GM12875 (cell line): ENCODE measurements at regions not wholly inside any gene's neighbourhood (a gene's known extent, or its start where the extent isn't known, plus 50 kb on each side); places are given as distances from the start of the nearest gene placed in this dataset.

ENCODE experiments used
- H3K4me3 ChIP-seq: one replicate; pipeline ENCODE4 v1.5.1; 2011; ENCODE audit warnings: low read depth, low read length, control low read depth
- TF ChIP-seq, protein P1 (sequence below): IDR thresholded peaks from 2 replicates; pipeline ENCODE4 v1.5.1; 2011; ENCODE audit warnings: low read depth, mild to moderate bottlenecking, control low read depth, inconsistent platforms, low read length, moderate library complexity, borderline replicate concordance; ENCODE audit not compliant: insufficient read depth

DNA sequence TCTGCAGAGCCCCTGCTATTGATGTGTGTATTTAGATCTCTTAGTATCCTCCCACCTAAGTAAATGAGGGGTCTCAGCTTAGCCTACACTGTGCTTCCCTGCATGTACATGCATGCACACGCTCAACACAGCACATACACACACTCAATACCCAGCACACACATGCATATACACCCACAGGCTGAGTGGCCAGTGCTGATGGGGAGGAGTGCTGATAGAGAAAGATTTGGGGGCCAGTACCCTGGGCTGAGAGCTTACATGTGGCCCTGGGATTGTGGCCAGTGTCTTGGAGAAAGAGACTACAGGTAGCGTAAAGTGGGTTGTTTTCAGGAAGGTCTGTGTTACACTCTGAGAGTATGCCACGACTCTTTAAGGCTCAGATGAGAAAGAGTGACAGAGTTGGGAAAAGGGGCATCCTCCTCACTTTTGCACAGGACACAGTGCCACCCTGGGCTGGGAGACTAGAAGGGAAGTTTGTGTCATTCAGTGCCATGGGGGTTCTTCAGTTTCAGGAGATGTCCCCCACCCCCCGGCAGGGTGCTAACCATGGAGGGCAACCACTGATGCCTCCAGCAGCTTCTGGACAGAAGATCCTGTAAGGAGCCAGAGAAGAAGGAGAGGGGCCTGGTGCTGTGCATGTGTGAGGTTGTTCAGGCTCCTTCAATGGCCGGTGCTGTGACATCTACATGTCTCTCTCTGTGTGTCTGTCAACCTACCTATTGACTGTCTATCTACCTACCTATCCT, 166.8 kb downstream of the RHOU start:
- TF ChIP-seq, protein P1, sequence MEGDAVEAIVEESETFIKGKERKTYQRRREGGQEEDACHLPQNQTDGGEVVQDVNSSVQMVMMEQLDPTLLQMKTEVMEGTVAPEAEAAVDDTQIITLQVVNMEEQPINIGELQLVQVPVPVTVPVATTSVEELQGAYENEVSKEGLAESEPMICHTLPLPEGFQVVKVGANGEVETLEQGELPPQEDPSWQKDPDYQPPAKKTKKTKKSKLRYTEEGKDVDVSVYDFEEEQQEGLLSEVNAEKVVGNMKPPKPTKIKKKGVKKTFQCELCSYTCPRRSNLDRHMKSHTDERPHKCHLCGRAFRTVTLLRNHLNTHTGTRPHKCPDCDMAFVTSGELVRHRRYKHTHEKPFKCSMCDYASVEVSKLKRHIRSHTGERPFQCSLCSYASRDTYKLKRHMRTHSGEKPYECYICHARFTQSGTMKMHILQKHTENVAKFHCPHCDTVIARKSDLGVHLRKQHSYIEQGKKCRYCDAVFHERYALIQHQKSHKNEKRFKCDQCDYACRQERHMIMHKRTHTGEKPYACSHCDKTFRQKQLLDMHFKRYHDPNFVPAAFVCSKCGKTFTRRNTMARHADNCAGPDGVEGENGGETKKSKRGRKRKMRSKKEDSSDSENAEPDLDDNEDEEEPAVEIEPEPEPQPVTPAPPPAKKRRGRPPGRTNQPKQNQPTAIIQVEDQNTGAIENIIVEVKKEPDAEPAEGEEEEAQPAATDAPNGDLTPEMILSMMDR = no peak
- no peak overlapping the region for H3K4me3 ChIP-seq

DNA sequence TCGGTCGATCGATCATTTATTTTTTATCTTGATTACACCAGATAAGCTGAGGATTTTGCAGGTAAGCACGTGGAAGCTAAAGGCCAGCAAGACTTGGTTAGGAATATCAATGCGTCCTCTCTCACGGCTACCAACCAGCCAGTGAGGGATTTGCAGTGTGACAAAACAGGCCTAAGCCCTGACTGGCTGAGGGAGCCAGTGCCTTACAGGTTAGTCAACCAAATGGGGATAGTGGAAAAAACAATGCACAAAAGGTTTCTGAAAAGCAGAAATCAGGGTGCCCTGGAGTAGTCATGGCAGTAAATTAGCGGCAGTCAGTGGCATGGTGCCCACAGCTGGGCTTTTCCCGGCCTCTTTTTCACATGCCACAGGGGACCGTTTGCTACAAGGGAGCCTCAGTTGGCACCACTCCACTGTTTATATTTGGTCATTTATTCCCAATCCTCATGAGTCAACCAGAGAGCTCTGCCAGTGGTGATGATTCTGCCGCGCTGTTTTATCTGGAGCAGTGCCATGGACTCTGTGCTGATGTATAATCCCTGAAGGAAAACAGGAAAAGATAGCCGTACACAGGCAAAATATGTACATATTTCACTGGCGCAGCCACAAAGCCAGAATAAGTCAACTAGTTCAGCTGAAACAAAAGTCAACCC, 167.6 kb downstream of the RHOU start:
- TF ChIP-seq, protein P1 = no peak
- H3K4me3 ChIP-seq = no peak overlapping the region

DNA sequence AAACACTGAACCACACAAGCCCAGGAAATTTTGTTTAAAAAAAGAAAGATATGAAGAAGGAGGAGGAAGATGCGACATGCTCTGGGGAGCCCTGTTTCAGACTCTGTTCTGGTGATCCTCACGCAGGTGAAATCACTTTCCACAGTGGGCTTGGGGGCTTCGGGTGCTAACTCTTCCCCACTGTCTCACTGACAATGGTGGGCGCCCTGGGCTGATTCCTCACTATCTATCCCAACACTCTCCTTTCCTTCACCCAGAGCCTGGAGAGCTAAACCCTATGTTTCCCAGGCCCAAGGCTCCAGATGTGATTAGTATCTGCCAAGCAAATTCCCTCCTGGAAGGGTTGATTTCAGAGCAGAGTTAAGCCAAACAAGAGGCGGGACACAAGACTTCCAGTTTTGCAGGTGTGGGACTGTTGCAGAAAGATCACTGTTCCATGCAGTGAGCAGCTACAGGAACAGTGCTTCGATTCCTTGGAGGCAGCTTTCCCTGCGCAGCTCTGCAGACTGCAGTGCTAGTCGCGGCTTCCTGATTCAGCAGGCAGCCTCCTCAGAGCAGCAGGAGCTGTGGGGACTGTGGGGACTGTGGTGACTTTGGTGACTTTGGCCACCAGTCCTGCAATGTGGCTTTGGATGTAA, 168.3 kb downstream of the RHOU start:
- TF ChIP-seq, protein P1 = no peak

DNA sequence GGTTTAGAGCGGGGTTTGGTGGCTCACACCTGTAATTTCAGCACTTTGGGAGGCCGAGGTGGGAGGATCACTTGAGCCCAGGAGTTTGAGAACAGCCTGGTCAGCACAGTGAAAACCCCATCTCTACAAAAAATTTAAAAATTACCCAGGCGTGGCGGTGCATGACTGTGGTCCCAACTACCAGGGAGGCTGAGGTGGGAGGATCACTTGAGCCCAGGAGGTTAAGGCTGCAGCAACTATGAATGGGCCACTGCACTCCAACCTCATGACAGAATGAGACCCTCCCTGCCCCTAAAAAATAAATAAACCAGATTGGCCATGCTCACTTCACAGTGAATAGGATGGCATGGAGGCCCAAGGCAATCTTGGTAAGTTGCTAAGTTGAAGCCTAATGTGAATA, 168.9 kb downstream of the RHOU start:
- no peak overlapping the region for H3K4me3 ChIP-seq
- TF ChIP-seq, protein P1 = no peak

More for the DNA sequence above, 168.3 kb downstream of the RHOU start:
- H3K4me3 ChIP-seq = no peak overlapping the region

DNA sequence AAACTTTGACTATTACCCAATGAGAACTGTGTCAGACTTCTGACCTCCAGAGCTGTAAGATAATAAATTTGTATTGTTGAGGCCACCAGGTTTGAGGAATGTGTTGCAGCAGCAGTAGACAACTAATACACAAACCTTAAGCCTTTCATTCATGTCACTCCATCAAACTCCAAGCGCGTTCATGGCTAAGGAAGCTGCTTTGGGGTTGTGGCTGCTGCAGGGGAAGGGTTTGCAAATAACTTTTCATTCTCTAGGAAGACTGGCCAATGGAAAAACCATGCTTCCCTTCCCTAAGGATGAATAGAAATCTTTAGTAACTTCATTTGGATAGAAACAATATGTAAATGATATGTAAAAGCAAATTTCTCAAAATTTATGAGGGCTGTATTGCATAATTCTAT, 170.4 kb downstream of the RHOU start:
- TF ChIP-seq, protein P1 = no peak
- no peak overlapping the region for H3K4me3 ChIP-seq

DNA sequence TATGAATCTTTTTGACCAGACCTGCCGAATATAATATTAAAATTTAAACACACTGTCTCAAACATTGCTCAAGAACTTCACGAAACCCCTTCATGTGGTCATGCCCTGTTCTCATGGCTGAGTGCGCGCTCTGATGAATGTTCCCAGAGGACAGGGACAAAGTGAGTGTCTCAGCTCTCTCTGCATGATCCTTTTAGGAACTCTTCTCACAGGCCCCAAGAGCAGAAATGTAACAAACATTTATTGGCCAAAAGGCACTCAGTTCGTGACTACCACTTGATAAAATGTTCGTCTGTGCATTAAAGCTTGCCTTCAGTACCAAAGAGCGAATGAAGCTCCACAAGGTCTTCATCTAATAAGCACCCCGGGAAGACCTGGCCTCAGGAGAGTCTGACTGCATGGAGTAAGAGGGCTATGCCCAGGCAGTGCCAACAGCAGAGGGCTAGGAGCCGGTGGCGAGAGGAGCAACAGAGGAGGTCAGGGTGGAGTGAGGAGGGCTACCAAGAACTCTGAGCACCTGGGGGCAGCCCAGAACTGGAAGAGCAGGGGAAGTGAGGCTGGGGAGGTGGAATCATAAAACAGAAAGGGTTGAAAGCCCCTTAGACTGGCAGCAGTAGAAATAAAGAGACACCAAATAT, 171.1 kb downstream of the RHOU start:
- H3K4me3 ChIP-seq = no peak overlapping the region
- TF ChIP-seq, protein P1 = no peak
